ENCODE measurements at regions not wholly inside any gene's neighbourhood (a gene's known extent, or its start where the extent isn't known, plus 50 kb on each side); places are given as distances from the start of the nearest gene placed in this dataset.

GRCh38 chr16:85536073-85536410, 77.1 kb upstream of the GSE1 start:
- H3K9ac ChIP-seq (ENCODE audit: low read length): no peak overlapping the region
- H3K9me2 ChIP-seq (ENCODE audit: insufficient read depth, low read length): no peaks in the 10 kb centered on the region
- no peaks in the 10 kb centered on the region for H4K20me1 ChIP-seq (ENCODE audit: insufficient read depth)
- H3K36me3 ChIP-seq (ENCODE audit: insufficient read depth, low read length): no peaks in the 10 kb centered on the region
- H3K4me3 ChIP-seq (ENCODE audit: low read length): no peak overlapping the region
- no peak overlapping the region for H3K27ac ChIP-seq (ENCODE audit: low read length)
- no peak overlapping the region for H2AFZ ChIP-seq (ENCODE audit: low read depth, low read length)
- no peak for TF ChIP-seq POLR2AphosphoS5 (IDR thresholded peaks at IDR 0.05)
- TF ChIP-seq SMC3 (conservative IDR thresholded peaks at IDR 0.05; ENCODE audit: poor library complexity): no peak
- no peak for TF ChIP-seq RAD21 (conservative IDR thresholded peaks at IDR 0.05)
- TF ChIP-seq, protein P1, sequence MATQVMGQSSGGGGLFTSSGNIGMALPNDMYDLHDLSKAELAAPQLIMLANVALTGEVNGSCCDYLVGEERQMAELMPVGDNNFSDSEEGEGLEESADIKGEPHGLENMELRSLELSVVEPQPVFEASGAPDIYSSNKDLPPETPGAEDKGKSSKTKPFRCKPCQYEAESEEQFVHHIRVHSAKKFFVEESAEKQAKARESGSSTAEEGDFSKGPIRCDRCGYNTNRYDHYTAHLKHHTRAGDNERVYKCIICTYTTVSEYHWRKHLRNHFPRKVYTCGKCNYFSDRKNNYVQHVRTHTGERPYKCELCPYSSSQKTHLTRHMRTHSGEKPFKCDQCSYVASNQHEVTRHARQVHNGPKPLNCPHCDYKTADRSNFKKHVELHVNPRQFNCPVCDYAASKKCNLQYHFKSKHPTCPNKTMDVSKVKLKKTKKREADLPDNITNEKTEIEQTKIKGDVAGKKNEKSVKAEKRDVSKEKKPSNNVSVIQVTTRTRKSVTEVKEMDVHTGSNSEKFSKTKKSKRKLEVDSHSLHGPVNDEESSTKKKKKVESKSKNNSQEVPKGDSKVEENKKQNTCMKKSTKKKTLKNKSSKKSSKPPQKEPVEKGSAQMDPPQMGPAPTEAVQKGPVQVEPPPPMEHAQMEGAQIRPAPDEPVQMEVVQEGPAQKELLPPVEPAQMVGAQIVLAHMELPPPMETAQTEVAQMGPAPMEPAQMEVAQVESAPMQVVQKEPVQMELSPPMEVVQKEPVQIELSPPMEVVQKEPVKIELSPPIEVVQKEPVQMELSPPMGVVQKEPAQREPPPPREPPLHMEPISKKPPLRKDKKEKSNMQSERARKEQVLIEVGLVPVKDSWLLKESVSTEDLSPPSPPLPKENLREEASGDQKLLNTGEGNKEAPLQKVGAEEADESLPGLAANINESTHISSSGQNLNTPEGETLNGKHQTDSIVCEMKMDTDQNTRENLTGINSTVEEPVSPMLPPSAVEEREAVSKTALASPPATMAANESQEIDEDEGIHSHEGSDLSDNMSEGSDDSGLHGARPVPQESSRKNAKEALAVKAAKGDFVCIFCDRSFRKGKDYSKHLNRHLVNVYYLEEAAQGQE (IDR thresholded peaks at IDR 0.05; ENCODE audit: borderline replicate concordance): no peak
- TF ChIP-seq EZH2 (IDR thresholded peaks at IDR 0.05; ENCODE audit: borderline replicate concordance, insufficient read depth, low read length, poor library complexity, severe bottlenecking): no peak
- TF ChIP-seq MXI1 (conservative IDR thresholded peaks at IDR 0.05; ENCODE audit: poor library complexity, severe bottlenecking): no peak
- TF ChIP-seq TAF1 (IDR thresholded peaks at IDR 0.05; ENCODE audit: low read depth): no peak
- no peak for TF ChIP-seq CTCF (IDR thresholded peaks at IDR 0.05; ENCODE audit: poor library complexity, severe bottlenecking)
- no peak for TF ChIP-seq EP300 (conservative IDR thresholded peaks at IDR 0.05; ENCODE audit: poor library complexity, severe bottlenecking)
- H3K27me3 ChIP-seq (ENCODE audit: insufficient read depth, low read depth, low read length): no peaks in the 10 kb centered on the region
- H3K9me3 ChIP-seq (ENCODE audit: low read length): no peaks in the 10 kb centered on the region
- no peaks in the 10 kb centered on the region for H3F3A ChIP-seq (ENCODE audit: insufficient read depth, low read length, poor library complexity, severe bottlenecking)
- H3K4me2 ChIP-seq (ENCODE audit: low read length): no peak overlapping the region
- H3K79me2 ChIP-seq (replicated peaks; ENCODE audit: insufficient read depth, low read length): no peaks in the 10 kb centered on the region

- no peak overlapping the region for H3K9ac ChIP-seq (ENCODE audit: low read length)
- H4K20me1 ChIP-seq (ENCODE audit: insufficient read depth): no peaks in the 10 kb centered on the region
- no peak for TF ChIP-seq TAF1 (IDR thresholded peaks at IDR 0.05; ENCODE audit: low read depth)
- TF ChIP-seq, protein P1 (IDR thresholded peaks at IDR 0.05; ENCODE audit: borderline replicate concordance): no peak
- TF ChIP-seq EP300 (conservative IDR thresholded peaks at IDR 0.05; ENCODE audit: poor library complexity, severe bottlenecking): no peak
- no peak for TF ChIP-seq POLR2AphosphoS5 (IDR thresholded peaks at IDR 0.05)
- no peak for TF ChIP-seq CTCF (IDR thresholded peaks at IDR 0.05; ENCODE audit: poor library complexity, severe bottlenecking)
- TF ChIP-seq SMC3 (conservative IDR thresholded peaks at IDR 0.05; ENCODE audit: poor library complexity): no peak
- TF ChIP-seq EZH2 (IDR thresholded peaks at IDR 0.05; ENCODE audit: borderline replicate concordance, insufficient read depth, low read length, poor library complexity, severe bottlenecking): no peak
- TF ChIP-seq MXI1 (conservative IDR thresholded peaks at IDR 0.05; ENCODE audit: poor library complexity, severe bottlenecking): no peak
- no peak for TF ChIP-seq RAD21 (conservative IDR thresholded peaks at IDR 0.05)
- no peaks in the 10 kb centered on the region for H3K79me2 ChIP-seq (replicated peaks; ENCODE audit: insufficient read depth, low read length)
- no peak overlapping the region for H3K4me2 ChIP-seq (ENCODE audit: low read length)
- no peaks in the 10 kb centered on the region for H3F3A ChIP-seq (ENCODE audit: insufficient read depth, low read length, poor library complexity, severe bottlenecking)
- H3K4me3 ChIP-seq (ENCODE audit: low read length): no peak overlapping the region
- no peaks in the 10 kb centered on the region for H3K27me3 ChIP-seq (ENCODE audit: insufficient read depth, low read depth, low read length)
- H3K9me2 ChIP-seq (ENCODE audit: insufficient read depth, low read length): no peaks in the 10 kb centered on the region
- no peak overlapping the region for H3K27ac ChIP-seq (ENCODE audit: low read length)
- no peak overlapping the region for H2AFZ ChIP-seq (ENCODE audit: low read depth, low read length)
- no peaks in the 10 kb centered on the region for H3K36me3 ChIP-seq (ENCODE audit: insufficient read depth, low read length)
- H3K9me3 ChIP-seq (ENCODE audit: low read length): no peaks in the 10 kb centered on the region
Measured at GRCh38 chr16:85536411-85537330, 76.5 kb upstream of the GSE1 start.
